Gastrocnemius medialis (tissue), 4 donors: ENCODE measurements at regions not wholly inside any gene's neighbourhood (a gene's known extent, or its start where the extent isn't known, plus 50 kb on each side); places are given as distances from the start of the nearest gene placed in this dataset.

Experiments
- CTCF ChIP-seq, 5 experiments: fragments of 450-650 bp in 3 of 5; fragments of 200-600 bp in 2 of 5; sonication (generic) in 2 of 5; IDR thresholded peaks in 4 of 5; conservative IDR thresholded peaks in 1 of 5; 1 replicate in 4 of 5; 2 replicates in 1 of 5; pipeline ENCODE4 v1.5.1; 2016 to 2019; ENCODE audit warnings: antibody characterized with exemption in 5 of 5, mild to moderate bottlenecking in 3 of 5, moderate library complexity in 3 of 5
- POLR2A ChIP-seq, 2 donors: fragments of 450-650 bp; IDR thresholded peaks; one replicate each; pipeline ENCODE4 v1.6.1; 2017; ENCODE audit warnings: antibody characterized with exemption in 2 of 2, mild to moderate bottlenecking in 2 of 2, moderate library complexity in 2 of 2

DNA sequence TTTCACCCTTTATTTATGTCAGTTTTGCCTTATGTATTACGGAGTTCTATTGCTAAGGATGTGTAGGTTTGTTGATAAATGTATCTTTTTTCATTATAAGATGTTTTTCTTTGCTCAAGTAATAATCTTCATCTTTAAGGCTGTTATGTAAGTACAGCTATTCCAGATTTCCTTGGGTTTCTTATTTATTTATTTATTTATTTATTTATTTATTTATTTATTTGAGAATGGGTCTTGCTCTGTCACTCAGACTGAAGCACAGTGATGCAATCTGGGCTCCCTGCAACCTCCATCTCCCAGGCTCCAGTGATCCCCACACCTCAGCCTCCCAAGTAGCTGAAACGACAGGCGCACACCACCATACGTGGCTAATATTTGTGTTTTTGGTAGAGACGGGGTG, 617.0 kb downstream of the SLITRK1 start:
- TF ChIP-seq POLR2A (IDR thresholded peaks at IDR 0.05) (no peak), CTCF (IDR thresholded peaks at IDR 0.05 in 4 of 5, conservative IDR thresholded peaks at IDR 0.05 in 1 of 5) (no peak)
